ENCODE measurements at regions not wholly inside any gene's neighbourhood (a gene's known extent, or its start where the extent isn't known, plus 50 kb on each side); places are given as distances from the start of the nearest gene placed in this dataset.

GRCh38 chr2:236972491-236973342 lies 113.0 kb upstream of the COPS8 start (continued):
- no peak for TF ChIP-seq CHD1 (IDR thresholded peaks at IDR 0.05; ENCODE audit: low read depth, low read length)
- TF ChIP-seq RAD21 (IDR thresholded peaks at IDR 0.05 in 1 of 2, conservative IDR thresholded peaks at IDR 0.05 in 1 of 2; ENCODE audit: low read depth in 2 of 2, low read length in 2 of 2), result no peak

Data from H1 (cell line).